Hematopoietic multipotent progenitor cell (in vitro differentiated cells): ENCODE measurements at regions not wholly inside any gene's neighbourhood (a gene's known extent, or its start where the extent isn't known, plus 50 kb on each side); places are given as distances from the start of the nearest gene placed in this dataset.

Experiments used
- DNase-seq, 3 donors: peaks; one replicate each; pipeline ENCODE4 v3.0.0-alpha.2; 2011 to 2015; ENCODE audit warnings: low read depth in 2 of 3, low spot score in 2 of 3

DNA sequence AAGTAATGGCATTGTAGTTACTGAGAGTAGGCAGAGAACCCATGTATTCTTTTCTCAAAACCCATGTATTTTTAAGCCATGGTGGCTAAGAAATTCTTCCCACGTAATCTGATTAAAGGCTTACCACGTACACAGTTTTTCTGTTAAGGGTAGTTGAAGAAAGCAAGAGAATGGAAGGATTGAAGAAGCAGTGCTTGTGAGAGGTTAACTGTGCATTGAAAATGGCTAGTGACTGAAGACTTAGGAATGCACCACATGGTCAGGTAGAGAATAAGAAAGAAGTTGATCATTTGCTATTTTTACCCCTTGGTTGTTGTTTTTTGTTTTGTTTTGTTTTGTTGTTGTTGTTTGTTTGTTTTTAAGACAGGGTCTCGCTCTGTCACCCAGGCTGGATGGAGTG, 178.9 kb upstream of the SNX7 start:
- no peak for DNase-seq

DNA sequence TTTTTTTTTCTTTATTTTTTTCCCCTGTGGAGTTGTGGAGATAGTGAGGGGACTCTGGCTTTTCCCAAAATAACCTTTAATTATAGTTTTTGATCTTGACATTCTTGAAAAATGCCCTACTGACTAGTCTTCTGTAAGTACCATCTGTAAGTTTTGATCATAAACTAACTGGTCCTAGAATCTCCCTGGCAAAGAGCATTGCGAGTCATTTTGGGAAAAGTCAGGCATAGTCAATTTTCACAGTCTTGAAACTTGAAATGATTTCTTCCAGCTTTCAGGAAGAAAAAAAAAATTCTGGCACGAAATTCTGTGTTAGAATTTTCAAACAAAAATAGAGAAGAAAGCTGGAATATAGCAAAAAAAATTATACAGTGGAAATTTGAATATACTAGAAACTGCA, 181.2 kb upstream of the SNX7 start:
- no peak for DNase-seq

DNA sequence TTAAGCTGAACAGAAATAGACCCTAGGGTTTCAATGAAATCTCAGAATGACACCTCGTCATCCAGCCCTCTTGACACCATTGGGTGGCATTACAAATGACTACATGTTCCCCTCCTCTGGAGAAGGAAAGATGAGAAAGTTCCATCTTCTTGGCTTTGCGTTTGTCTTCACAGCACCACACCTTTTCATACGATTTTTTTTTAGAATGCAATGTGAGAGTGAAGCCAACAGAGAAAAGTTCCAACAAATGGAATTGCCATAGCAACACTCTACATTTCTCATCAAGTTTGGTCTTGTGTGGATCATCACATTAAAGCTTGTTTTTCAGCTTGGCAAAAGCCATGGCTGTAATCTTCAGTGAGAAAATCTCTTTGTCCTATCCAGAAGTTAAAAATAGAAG, 183.4 kb upstream of the SNX7 start:
- no peak for DNase-seq

DNA sequence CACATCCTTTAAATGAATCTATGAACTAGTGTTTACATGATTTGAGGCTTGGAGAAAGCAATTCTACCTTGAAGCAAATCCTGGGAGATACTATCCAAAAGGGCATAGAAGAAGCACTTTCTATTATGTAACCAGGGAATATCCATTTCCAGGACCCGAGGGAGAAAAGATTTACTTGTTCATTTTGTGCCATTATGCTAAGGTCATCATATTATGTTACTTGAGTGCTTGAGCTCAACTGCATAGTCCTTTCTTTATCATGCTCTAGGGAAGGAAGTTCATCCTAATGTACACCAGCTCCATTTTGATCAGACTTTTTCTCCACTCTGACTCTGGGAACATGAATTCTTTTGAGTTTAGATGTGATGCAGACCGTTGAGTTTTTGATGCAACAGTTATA, 188.6 kb upstream of the SNX7 start:
- DNase-seq = no peak

DNA sequence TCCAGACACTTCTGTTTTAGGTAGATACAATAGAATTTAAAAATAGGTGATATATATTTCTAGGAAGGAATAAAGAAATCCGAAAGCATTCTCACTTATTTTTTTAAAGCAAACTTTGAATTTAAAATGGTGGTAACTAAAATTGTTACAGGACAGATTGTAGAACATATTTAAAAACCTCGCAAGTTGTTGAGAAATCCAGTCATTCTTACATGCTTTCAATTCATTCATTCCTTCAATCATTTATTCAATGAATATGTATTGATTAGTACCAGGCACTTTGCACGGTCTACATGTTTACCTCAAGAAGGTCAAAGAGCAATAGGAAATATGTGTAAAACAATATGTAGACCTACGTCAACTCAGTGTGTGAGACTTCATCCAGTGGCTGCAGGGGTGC, 189.9 kb upstream of the SNX7 start:
- no peak for DNase-seq

DNA sequence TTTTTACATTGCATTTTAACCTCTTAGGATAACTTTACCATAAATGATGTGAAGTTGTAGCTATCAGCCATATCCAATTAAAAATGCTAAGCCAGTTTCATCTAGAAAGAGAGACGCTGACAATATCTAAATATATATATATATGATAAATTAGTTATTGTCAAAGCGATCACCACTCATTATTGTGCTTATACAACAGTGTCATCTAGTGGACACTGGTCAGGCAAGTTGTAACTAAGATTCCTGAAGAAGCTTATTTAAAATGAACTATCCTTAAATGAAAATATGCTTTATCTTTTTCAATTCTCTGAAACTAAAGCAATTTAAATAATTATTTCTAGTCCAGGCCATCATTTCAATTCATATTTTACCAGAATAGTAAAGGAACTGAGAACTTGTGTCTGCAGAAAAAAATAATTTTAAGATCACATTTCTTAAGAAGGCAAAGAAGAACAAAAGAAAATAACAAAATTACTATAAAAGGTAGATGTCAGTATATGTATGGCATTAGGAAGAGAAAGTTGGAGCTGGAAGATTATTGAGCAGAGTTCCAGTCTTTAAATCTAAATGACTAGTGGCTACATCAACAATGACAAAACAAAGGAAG, 193.3 kb upstream of the SNX7 start:
- DNase-seq = peak in 2 of 3 donors; percentile 35 to 77

DNA sequence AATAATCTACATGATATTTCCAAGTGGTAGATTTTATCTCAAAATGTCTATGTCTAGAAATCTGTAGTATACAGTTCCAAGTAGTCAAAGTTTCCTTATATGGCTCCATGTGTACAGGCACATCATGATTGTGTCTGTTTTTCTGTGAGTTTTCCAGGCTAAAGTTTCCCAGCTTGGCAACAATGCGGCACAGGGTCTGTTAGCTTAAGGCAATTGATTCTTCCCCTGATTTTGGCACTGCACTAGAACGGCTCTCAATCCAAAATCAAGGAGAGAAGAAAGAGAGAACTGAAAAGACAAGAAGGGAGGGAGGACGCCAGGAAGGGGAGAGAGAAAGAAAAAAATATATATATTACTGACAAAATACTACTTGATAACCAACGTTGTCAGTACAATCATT, 193.9 kb upstream of the SNX7 start:
- DNase-seq = no peak

DNA sequence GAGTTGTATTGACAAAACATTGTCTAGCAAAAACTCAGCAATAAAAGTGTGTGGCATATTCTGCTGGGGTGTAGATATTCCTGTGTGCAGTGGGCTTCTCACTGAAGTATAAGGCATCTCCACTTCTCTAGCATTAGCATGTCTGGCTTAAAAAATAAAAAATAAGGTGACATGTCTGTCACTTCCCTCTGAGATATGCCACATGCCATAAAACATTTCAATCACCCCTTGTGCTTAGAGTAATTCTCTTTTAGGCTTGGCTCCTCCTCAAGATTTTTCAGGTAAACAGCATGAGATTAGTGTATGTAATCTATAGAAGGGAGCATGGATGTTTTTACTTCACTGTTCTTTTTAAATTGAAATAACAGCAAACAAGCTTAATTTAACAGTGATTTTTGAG, 194.4 kb upstream of the SNX7 start:
- no peak for DNase-seq

DNA sequence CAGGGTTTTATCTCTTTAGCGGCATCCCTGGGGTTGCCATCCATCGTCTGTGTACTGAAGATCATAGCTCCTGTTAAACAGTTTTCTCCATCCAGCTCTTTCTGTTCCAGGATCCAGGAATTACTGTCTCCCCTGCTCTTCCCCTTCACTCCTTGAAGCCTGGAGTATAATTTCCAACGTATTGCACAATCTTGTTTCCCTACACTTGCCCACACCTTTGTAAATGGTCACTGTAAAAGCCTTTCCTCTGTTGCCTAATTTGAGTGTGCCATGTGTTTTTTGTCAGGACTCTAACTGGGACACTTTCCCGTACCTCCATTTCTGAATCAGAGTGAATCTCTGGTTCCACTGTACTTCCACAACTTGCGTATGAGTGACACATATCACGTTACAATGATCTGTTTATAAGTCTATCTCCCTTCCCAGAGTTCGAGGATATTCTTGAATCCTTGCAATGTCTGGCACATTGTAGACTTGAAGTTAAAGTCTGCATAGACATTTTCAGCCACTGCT, 199.6 kb upstream of the SNX7 start:
- no peak for DNase-seq

DNA sequence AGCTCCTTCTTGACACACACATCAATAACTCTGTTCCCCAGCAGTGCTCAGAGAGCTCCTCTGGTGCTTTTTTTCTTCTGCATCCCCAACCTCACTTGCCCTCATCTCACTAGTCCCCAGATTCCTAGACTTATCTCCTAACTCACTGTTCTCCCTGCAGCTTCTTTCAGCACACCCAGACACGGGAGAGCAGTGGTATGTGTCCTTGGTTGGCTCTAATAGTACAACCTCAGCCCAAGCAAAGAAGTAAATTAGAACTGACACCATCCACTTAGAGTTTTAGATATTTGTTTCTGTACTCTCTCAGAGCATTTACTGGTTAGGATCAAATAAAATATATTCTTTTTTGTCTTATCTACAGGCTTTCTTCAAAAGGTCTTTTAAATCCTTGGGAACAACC, 201.4 kb upstream of the SNX7 start:
- no peak for DNase-seq

DNA sequence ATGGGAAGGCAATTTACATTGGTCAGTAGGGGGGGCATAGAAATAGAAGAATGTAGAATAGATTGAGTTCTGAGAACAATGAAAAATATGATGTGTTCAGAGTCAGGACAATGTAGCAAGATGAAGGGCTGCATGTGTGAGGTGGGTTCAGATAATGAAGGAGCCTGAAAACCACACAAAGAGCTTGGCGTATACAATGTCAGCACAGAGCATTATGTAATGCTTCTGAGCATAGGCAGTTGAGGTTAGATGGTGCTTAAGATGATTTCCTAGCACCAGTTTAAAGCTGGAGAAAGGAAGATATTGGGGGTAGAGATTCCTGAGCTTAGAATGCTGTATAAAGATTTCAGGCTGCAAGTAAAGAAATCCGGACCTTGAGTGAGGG, 202.0 kb upstream of the SNX7 start:
- DNase-seq = no peak

DNA sequence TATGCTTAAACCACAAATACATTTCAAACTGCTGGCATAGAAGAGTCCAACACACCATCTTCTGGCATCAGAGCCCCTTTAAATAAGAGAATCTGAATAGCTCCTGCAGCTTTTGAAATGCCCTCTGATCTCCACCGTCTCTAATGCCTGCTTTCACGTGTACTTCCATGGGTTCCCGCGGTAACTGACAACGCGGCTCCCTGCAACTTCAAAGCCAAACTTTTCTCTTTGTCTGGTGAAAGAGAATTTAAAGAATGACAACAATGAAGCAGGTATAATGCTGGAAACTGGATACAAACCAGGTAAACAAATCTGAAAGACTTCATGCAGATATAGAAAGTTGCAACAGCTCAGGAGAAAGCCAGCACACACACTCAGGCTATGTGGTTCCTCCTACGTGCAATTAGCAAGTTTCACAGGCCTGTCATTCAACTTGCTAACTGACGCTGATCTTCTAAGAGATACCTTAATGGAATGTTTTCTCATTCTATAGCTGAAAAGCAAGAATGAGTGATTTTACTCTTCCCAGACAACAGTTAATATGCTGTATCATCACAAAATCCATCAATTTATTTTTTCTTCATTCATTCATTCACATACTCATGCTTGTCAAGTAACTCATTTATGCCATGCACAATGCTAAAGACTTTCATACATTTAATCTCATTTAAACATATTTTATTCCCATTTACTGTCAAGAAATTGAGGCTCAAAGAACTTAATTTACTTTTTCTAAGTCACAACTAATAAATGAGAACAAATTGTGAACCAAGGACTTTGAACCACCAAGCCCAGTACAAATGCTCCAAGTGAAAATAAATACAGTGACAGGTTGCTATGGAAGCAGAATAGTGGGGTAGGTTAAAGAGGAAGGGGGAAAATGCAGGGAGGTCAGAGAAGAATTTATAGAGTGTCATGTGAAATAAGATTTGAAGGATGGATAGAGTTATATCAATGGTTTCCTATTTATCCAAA, 202.7 kb upstream of the SNX7 start:
- no peak for DNase-seq

DNA sequence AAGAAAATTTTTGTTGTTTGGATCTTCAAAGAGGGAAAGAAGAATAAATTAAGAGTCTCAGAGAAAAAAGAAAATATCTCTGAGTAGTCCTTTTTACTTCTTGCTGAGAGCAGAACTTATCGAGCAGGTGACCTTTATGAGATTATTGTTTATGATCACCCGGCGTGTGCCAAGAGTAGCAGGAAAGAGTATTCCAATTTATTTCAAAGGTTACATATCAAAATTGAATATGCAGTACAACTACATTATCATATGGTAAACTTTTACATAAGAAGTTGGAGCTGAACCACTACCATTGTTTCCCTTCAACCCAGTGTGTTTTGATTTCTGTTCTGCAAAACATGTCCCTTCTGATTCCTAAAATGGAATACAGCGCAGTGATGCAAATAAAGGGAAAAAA, 204.3 kb upstream of the SNX7 start:
- DNase-seq = no peak

DNA sequence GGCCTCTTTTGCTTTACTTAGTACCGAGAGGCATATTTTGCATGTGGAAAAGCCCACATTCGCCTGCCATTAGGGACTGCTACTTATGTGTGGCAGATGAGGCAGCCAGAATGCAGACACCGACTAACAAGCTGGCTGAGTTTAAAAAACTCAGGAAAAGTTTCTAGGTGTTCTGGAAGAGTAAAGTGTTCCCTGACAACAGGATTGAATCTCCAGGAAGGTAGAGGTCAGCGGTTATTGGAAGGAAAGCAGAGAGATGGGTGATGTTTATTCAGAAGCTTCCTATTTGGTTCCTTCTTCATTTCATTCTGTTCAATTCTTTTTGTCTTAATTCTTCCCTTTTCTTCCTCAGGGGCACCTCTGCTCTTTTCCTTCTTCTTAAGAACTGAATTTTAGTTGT, 206.9 kb upstream of the SNX7 start:
- no peak for DNase-seq

DNA sequence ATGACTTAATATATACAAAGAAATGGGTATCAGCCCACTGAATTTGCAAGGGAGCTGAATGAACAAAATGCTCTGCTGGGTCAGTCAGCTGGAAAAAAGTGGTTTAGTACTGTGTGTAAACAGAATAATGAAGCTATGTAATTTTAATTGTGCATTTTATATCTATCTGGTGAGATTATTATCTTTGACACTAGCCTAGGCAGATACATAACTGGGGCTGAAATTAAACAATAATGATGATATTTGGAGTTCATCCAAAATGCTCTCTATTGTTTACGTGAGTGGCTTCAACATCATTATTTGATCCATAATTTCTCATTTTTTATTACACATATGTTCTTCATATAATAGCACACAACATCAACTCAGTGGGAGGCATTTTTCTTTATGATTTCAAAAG, 208.5 kb upstream of the SNX7 start:
- DNase-seq = no peak

DNA sequence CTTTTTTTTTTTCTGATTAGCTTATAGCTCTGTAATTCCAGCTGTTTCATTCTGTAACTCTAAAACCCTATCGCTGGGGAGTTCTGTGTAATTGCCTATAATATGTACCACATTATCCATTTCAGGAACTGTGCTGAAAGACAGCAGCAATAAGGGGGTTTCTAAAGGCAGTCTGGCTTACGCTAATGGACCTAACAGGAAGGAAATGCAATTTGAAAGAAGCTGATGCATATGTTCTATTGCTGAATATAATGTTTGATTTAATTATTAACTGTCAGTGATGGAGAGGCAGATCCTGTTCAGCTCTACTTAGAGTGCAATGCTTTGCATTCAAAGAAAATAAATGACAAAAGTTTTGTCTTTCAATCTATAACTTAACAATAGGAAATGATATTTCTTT, 209.4 kb upstream of the SNX7 start:
- DNase-seq = peak in 2 of 3 donors; percentile 1 to 17

DNA sequence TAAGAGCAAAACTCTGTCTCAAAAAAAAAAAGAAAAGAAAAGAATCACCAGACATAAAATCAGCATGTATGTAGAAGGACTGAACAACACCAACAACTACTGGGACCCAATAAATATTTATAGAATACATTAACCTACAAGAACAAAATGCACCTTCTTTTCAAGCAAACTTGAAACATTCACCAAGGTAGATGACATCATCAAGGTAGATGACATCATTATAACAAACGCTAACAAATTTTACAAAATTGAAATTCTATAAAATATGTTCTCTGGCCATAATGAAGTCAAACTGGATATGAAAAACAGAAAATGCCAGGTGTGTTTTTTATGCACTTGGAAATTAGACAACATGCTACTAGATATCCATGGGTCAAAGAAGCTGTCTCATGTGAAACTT, 220.2 kb upstream of the SNX7 start:
- no peak for DNase-seq

DNA sequence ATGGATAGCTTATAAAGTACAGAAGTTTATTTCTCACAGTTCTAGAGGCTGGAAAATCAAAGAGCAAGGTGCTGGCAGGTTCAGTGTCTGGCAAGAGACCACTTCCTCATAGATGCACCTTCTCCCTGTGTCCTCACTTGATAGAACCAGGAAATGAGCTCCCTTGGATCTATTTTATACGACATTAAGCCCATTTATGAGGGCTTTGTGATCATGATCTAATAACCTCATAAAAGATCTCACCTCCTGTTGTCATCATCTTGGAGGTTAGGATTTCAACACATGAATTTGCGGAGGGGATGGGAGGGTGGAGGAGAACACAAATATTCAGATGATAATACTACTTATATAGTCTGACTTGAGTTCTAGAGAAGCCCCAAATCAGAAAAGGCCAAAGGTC, 222.1 kb upstream of the SNX7 start:
- DNase-seq = no peak

DNA sequence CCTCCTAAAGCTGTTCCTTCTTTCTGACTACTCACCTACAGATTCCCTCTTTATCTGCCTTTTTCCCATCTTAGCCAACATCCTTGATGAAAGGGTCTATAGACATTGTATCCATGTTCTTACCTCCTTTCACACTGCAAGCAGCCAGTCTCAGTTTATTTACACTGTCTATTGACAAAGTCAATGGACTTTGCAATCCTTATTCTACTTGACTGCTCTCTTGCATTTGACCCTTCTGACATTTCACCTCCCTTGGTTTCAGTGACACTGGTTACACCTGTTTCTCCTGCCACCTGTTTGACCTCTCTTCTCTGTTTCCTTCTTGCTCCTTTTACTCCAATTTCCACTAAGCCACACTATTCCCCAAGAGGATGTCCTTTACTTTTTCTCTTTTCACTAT, 224.0 kb upstream of the SNX7 start:
- no peak for DNase-seq

DNA sequence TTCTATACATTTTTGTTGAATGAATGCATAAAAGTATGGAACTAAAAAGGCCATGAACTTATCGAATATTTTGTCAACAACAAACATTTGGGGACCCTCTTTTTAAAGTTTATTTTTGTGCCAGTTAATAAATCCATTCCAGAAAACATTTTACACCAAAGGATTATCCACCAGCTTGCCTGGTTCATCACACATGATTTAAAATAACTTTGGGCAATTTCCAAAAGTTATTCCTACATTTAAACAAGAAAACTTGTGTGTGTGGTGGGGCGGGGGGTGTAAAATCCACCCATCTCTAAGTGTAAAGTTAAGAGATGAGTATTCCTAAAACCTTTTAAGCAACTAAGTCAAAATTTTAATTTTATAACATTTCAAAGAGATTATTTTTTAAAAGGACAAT, 224.5 kb upstream of the SNX7 start:
- no peak for DNase-seq

DNA sequence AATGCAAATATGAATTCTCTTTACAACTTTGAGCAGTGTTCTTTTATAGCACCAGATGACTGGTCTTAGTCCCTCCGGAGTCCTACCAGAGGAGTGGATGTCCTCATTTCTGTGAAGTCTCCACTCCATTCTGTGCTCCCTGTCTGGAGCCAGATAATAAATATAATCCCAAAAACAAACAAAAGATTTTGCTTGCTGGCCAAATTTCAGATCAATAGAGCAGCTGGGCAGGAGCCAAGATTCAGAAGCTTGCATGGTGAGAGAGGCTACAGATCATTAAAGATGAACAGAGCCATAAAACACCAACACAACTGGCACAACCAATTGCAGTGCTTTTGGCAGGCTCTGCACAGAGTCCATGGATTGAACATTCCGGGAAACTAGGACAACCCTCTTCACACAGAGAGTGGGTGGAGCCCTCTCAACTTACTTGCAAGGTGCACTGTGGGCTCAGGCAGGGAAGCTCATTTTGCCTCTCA, 231.5 kb upstream of the SNX7 start:
- no peak for DNase-seq

DNA sequence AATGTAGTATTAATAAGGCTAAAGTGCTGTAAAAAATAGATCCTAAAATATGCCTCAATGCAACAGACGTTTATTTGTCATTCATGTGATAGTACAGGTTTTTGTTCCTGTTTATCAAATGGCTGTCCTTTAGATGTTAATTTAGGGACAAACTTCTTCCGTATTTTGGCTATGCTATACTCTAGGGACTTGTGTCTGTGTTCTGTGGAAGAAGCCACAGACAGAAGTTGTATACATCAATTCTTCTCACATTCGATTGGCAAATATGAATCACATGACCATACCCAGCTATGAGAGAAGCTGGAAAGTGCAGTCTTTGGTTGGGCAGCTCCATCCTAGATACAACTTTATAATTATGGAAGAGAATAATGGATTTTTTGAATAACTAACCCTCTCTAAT, 232.7 kb upstream of the SNX7 start:
- DNase-seq = no peak
